GM21447 (cell line): ENCODE measurements at regions not wholly inside any gene's neighbourhood (a gene's known extent, or its start where the extent isn't known, plus 50 kb on each side); places are given as distances from the start of the nearest gene placed in this dataset.
"Not testable (repeated sequence)": the region's sequence is repeated elsewhere in the genome, so short reads cannot be mapped to it uniquely, and the experiment has no call there.

Experiments
- ATAC-seq: cut with Tn5 transposase; IDR thresholded peaks from one replicate; pipeline ENCODE4 v1.9.1; 2021; ENCODE audit not compliant: unreplicated experiment

DNA sequence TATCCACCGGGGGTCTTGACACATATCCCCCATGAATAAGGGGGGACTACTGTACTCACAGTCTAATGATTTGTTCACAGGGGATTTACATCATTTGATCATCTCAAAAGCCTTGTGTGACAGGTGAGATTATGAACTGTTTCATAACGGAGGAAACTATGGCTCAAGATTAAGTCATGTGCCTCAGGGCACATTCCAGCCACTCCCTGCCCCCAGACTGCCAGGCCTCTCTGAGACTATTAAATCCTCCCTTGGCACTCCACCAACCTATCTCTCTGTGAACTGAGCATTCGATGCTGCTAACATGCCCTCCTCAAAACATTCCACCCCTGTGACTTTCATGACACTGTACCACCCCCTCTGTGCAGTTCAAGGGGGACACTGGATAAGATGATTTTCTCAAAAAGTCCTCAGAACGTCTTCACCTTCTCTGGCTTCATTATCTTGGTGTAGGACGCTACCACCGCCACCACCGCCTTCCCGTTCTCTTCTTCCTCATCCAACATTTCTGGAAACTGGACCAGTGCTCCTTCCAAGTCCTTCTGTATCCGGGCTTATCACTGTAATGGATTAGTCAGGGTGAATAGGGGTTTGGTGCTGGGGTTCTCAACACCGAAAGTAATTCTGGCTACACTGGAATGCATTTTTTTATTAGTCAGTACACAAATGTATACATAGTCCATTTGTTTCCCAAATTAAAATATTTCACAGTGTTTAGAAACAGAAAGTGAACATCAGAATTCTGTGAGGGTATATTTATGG lies 169.6 kb downstream of the KCNS3 start:
- ATAC-seq: no peak

DNA sequence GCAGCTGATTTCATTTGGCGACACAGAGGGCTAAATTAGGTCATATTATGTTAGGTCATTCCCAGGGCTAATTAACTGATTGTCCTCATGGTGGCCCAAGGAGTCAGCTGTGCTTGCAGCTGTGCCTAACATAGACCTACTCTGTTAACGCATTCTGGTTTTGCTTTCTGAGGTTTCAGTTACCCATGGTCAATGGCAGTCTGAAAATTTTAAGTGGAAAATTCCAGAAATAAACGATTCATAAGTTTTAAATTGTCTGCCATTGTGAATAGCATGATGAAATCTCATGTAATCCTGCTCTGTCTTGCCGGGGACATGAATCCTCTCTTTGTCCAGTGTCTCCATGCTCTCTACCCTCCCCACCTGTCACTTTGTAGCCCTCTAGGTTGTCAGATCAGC lies 168.7 kb downstream of the KCNS3 start:
- ATAC-seq: no peak

DNA sequence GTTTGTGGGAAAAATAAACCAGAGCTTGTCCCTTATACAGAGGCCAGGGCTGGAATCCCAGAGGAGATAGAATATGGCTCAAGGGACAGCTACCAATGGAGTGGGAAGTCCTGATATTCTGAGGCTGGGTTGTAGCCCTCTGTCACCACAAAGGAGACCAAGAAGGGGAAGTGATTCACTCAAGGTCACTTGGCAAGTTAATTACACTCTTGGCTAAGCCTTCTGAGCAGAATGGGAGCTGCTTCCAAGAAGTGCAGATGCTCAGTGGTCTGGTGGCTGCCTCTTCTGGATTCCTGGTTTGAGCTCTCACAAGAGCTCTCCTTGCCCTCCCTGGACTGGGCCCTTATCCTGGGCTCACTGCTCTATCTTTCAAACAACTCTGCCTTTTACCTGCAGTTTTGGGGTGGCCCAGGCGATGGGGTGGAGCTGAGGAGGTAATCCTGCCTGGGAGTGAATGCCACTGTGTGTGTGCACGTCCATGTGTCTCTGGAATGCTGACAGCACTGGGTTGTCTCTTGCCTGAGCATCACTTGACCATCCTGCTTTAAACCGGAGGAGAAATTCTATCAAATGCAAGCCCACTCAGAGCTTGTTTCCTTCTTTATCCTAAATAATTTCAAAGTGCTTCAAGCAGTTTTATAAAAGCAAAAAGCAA lies 168.2 kb downstream of the KCNS3 start:
- no peak for ATAC-seq

DNA sequence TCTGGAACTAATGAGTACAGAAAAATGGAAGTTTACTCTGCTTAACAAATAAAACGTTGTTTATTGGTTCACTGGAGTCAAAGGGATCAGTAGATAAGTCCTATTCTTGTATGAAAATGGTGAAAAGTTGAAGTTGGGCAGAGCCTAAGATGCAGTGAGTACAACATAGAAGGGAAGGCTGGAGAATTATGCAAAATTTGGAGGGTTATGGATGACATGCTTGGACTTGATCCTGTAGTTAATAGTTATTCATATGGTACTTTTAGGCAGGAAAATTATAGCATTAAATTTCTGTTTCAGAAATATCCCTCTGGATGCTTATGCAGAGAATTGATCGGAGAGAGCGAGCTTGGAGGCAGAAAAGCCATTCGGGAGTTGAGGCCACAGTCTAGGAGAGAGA lies 167.6 kb downstream of the KCNS3 start:
- no peak for ATAC-seq

DNA sequence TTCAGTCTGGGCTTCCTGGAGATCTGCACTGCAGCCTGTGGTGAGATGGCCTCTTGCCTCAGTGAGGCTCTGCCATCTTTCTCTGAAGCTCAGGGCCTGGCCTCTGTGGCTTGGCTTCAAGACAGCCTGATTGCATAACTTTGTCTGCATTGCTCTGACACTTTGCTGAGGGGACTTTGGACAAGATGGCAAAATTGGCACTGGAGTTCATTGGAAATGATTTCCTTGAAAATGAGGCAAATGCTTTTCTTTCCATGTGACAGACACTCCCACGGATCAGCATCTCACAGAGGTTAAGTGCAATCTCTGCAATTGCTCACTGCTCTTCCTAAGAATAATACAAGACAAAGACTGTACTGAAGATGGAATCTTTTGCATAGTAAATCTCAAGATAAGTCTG lies 166.8 kb downstream of the KCNS3 start:
- no peak for ATAC-seq

DNA sequence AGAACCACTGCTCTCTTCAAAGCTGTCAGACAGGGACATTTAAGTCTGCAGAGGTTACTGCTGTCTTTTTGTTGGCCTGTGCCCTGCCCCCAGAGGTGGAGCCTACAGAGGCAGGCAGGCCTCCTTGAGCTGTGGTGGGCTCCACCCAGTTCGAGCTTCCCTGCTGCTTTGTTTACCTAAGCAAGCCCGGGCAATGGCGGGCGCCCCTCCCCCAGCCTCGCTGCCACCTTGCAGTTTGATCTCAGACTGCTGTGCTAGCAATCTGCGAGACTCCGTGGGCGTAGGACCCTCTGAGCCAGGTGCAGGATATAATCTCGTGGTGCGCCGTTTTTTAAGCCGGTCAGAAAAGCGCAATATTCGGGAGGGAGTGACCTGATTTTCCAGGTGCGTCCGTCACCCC lies 138.9 kb downstream of the KCNS3 start:
- not testable (repeated sequence) for ATAC-seq

DNA sequence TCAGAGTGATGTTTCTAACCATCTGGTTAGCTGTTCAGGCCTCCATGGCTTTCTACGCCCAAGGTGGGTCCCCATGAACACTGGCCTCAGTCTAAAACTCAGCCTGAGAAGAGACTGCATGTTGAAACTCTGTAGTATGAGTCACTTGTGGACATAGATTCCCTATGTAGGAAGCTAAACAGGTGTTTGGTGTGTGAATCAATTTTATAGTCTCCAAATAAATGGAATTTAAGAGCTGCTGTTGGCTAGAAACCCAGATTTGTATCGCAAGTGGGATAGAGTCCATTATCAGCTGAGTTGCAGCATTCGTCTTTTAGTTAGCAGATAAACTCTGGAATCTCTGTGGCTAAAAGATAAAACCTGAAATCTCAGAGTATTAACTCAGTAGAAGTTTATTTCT lies 131.4 kb downstream of the KCNS3 start:
- ATAC-seq: no peak

DNA sequence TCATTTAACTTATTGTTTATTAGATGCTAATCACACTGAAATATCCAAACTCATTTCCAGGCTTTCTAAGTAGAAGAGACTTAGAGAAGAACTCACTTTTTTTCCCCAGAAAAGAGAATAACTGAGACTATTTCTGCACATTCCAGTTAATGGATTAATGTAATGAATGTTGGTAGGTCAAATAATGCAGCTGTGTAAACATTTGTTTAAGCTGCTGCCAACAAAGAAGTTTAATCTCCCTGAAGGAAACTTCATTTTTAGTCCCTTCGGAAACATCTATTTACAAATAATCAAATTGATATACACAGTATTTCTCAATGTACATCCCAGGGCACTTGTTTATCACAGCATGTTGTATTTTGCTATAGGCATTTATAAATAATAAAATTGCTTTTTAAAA lies 126.9 kb downstream of the KCNS3 start:
- no peak for ATAC-seq

DNA sequence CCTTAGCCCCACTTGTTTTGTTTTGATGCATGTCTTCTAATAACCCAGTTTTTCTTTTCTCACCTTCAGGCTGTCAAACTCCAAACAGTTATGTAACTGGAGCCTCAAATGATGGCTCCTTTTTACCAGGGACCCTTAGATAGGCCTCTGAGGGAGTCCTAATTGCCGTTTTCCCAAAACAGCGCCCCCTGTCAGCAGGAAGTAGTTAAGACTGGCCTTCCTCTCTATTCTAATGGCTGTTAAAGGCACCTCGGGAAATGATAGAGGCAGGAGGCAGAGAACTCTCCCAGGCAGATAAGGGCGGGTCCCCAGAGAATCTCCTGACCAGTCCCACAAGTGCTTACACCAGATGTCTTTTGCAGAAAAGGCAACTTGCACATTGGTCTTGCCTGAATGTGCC lies 123.2 kb downstream of the KCNS3 start:
- no peak for ATAC-seq

DNA sequence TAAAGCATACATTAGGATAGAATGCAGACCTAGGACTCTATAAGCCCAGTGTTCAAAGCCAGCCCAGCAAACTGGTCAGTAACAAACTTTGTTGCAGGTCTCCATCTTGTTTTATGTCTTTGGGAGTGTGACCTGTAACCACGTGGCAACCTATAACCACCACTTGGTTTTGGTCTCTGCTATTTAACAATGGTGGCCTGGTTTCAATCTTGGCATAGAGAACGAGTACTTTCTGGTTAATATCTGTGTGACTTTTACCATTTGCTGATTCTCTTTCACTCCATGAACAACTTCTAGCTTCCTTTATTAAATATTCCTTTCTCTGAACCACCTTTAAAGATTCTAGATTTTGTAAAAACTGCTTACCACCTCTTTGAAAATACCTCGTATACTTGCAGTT lies 118.5 kb downstream of the KCNS3 start:
- no peak for ATAC-seq

DNA sequence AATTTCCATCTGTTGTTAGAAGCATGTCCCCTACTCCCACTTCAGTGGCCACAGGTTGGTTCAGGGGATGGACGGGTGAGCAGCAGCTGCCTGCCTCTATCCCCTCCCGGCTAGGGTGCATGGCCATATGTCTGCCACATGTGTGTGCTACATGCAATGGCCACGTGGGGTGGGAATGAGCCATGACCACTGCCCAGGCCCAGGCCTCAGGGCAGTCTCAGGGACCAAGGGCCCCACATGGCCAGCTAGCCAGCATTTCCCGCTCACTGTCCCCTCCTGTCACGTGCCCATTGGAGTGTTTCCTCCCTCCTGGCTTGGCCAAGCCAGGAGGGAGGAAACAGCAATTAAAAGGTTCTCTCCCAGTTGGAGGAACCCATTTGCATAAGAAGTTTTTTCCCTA lies 117.1 kb downstream of the KCNS3 start:
- no peak for ATAC-seq
